ENCODE measurements at regions not wholly inside any gene's neighbourhood (a gene's known extent, or its start where the extent isn't known, plus 50 kb on each side); places are given as distances from the start of the nearest gene placed in this dataset.

DNA sequence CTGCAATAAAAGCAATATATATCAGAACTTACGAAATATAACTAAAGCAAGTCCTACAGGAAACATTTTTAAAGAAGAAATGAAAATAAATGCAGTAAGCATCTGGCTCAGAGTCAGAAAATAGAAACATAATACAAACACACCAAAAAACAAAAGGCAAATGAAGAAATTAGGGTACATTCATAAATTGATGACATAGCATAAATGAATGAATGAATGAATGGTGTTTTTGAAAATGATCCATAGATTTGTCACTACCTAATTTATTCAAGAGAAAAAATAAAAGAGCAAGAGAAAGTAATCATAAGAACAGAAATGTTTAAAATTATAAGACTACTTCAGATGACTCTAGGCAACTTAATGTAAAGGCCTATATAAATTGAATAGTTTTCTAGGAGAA, 226.1 kb upstream of the CDH20 start:
- Histone ChIP-seq H3K4me3 (no peak overlapping the region), H3K4me2 (no peak overlapping the region), H4K20me1 (no peaks in the 10 kb centered on the region), H3K9me3 (no peaks in the 10 kb centered on the region), H3K27ac (no peak overlapping the region), H3K27me3 (no peaks in the 10 kb centered on the region), H3K4me1 (no peaks in the 10 kb centered on the region), H3K36me3 (no peaks in the 10 kb centered on the region), H3K9ac (no peak overlapping the region)
- TF ChIP-seq Cebpa-rat (IDR thresholded peaks at IDR 0.05), result no peak

- Histone ChIP-seq H3K4me3 (no peak overlapping the region), H3K27ac (no peak overlapping the region), H3K9ac (no peak overlapping the region), H4K20me1 (no peaks in the 10 kb centered on the region), H3K4me2 (no peak overlapping the region), H3K27me3 (no peaks in the 10 kb centered on the region), H3K9me3 (no peaks in the 10 kb centered on the region), H3K4me1 (no peaks in the 10 kb centered on the region), H3K36me3 (no peaks in the 10 kb centered on the region)
- TF ChIP-seq Cebpa-rat (IDR thresholded peaks at IDR 0.05), result no peak
Observed at GRCh38 chr18:61108706-61109105, 224.5 kb upstream of the CDH20 start.

- no peaks in the 10 kb centered on the region for H3K9me3 ChIP-seq
- H4K20me1 ChIP-seq, result no peaks in the 10 kb centered on the region
- no peak for TF ChIP-seq Cebpa-rat (IDR thresholded peaks at IDR 0.05)
- no peaks in the 10 kb centered on the region for H3K36me3 ChIP-seq
- H3K27me3 ChIP-seq, result no peaks in the 10 kb centered on the region
- H3K4me1 ChIP-seq, result no peaks in the 10 kb centered on the region
- no peak overlapping the region for H3K4me3 ChIP-seq
- no peak overlapping the region for H3K27ac ChIP-seq
- H3K9ac ChIP-seq, result no peak overlapping the region
- no peak overlapping the region for H3K4me2 ChIP-seq
Observed at GRCh38 chr18:61123309-61123708, 209.9 kb upstream of the CDH20 start.

GRCh38 chr18:61127714-61128467, 205.3 kb upstream of the CDH20 start:
- no peak overlapping the region for H3K27ac ChIP-seq

GRCh38 chr18:61129001-61129400, 204.2 kb upstream of the CDH20 start:
- no peak overlapping the region for H3K4me2 ChIP-seq
- H3K9me3 ChIP-seq, result no peaks in the 10 kb centered on the region
- H3K9ac ChIP-seq, result no peak overlapping the region
- no peak overlapping the region for H3K4me3 ChIP-seq
- no peaks in the 10 kb centered on the region for H3K27me3 ChIP-seq
- H3K36me3 ChIP-seq, result no peaks in the 10 kb centered on the region
- no peak overlapping the region for H3K27ac ChIP-seq
- H4K20me1 ChIP-seq, result no peaks in the 10 kb centered on the region
- H3K4me1 ChIP-seq, result no peaks in the 10 kb centered on the region
- no peak for TF ChIP-seq Cebpa-rat (IDR thresholded peaks at IDR 0.05)

More at GRCh38 chr18:61127714-61128467, 205.3 kb upstream of the CDH20 start:
- Histone ChIP-seq H3K9me3 (no peaks in the 10 kb centered on the region), H3K4me3 (no peak overlapping the region), H3K9ac (no peak overlapping the region), H3K4me1 (no peaks in the 10 kb centered on the region), H3K27me3 (no peaks in the 10 kb centered on the region), H3K4me2 (no peak overlapping the region), H4K20me1 (no peaks in the 10 kb centered on the region), H3K36me3 (no peaks in the 10 kb centered on the region)
- TF ChIP-seq Cebpa-rat (IDR thresholded peaks at IDR 0.05), result no peak

DNA sequence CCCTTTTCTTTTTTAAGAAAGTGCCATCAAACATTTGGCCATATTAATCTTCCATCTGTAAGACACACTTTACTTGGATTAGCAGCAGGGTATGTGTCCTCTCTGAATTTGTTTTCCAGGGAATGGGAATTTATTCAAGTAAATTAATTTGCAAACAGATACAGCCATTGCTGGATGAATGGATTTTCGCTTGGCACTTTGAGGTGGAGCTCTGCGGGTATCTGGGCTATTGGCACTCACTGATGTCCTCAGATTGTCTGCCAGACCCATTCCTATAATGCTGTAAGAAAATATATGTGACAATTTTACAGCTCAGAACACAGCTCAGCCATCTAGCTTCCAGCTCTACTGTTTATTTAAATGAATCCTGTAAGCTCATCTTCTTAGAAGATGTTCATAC, 201.2 kb upstream of the CDH20 start:
- H3K4me3 ChIP-seq, result no peak overlapping the region
- no peaks in the 10 kb centered on the region for H3K9me3 ChIP-seq
- no peak overlapping the region for H3K27ac ChIP-seq
- no peaks in the 10 kb centered on the region for H3K36me3 ChIP-seq
- no peak overlapping the region for H3K9ac ChIP-seq
- H3K4me1 ChIP-seq, result no peaks in the 10 kb centered on the region
- no peak overlapping the region for H3K4me2 ChIP-seq
- no peak for TF ChIP-seq Cebpa-rat (IDR thresholded peaks at IDR 0.05)
- H3K27me3 ChIP-seq, result no peaks in the 10 kb centered on the region
- H4K20me1 ChIP-seq, result no peaks in the 10 kb centered on the region

GRCh38 chr18:61133783-61134182, 199.4 kb upstream of the CDH20 start:
- no peaks in the 10 kb centered on the region for H4K20me1 ChIP-seq
- no peak for TF ChIP-seq Cebpa-rat (IDR thresholded peaks at IDR 0.05)
- H3K9me3 ChIP-seq, result no peaks in the 10 kb centered on the region
- no peaks in the 10 kb centered on the region for H3K27me3 ChIP-seq
- H3K4me1 ChIP-seq, result no peaks in the 10 kb centered on the region
- no peak overlapping the region for H3K4me3 ChIP-seq
- H3K36me3 ChIP-seq, result no peaks in the 10 kb centered on the region
- no peak overlapping the region for H3K27ac ChIP-seq
- no peak overlapping the region for H3K4me2 ChIP-seq
- H3K9ac ChIP-seq, result no peak overlapping the region

- TF ChIP-seq Cebpa-rat (IDR thresholded peaks at IDR 0.05), result no peak
Observed at GRCh38 chr18:61136711-61137251, 196.4 kb upstream of the CDH20 start.

GRCh38 chr18:61141691-61142090, 191.5 kb upstream of the CDH20 start:
- Histone ChIP-seq H3K27me3 (no peaks in the 10 kb centered on the region), H3K4me3 (no peak overlapping the region), H3K4me1 (no peaks in the 10 kb centered on the region), H3K27ac (no peak overlapping the region), H3K36me3 (no peaks in the 10 kb centered on the region), H3K9me3 (no peaks in the 10 kb centered on the region), H3K4me2 (no peak overlapping the region), H3K9ac (no peak overlapping the region), H4K20me1 (no peaks in the 10 kb centered on the region)
- TF ChIP-seq Cebpa-rat (IDR thresholded peaks at IDR 0.05), result no peak

More at GRCh38 chr18:61136711-61137251, 196.4 kb upstream of the CDH20 start:
- no peak overlapping the region for H3K9ac ChIP-seq
- H3K36me3 ChIP-seq, result no peaks in the 10 kb centered on the region
- no peak overlapping the region for H3K4me2 ChIP-seq
- H3K4me3 ChIP-seq, result no peak overlapping the region
- no peaks in the 10 kb centered on the region for H3K27me3 ChIP-seq
- H3K27ac ChIP-seq, result no peak overlapping the region
- H4K20me1 ChIP-seq, result no peaks in the 10 kb centered on the region
- no peaks in the 10 kb centered on the region for H3K4me1 ChIP-seq
- no peaks in the 10 kb centered on the region for H3K9me3 ChIP-seq

- TF ChIP-seq Cebpa-rat (IDR thresholded peaks at IDR 0.05), result no peak
- Histone ChIP-seq H3K9me3 (no peaks in the 10 kb centered on the region), H3K36me3 (no peaks in the 10 kb centered on the region)
Observed at GRCh38 chr18:61148322-61148721, 184.9 kb upstream of the CDH20 start.

More at GRCh38 chr18:61148322-61148721, 184.9 kb upstream of the CDH20 start:
- Histone ChIP-seq H3K4me1 (no peaks in the 10 kb centered on the region), H3K4me3 (no peak overlapping the region), H3K4me2 (no peak overlapping the region), H3K27me3 (no peaks in the 10 kb centered on the region), H3K9ac (no peak overlapping the region), H3K27ac (no peak overlapping the region), H4K20me1 (no peaks in the 10 kb centered on the region)
